GM19468 (cell line): ENCODE measurements at regions not wholly inside any gene's neighbourhood (a gene's known extent, or its start where the extent isn't known, plus 50 kb on each side); places are given as distances from the start of the nearest gene placed in this dataset.
"Not testable (repeated sequence)": the region's sequence is repeated elsewhere in the genome, so short reads cannot be mapped to it uniquely, and the experiment has no call there.

Source experiments
- ATAC-seq: cut with Tn5 transposase; IDR thresholded peaks from one replicate; pipeline ENCODE4 v1.9.1; 2021; ENCODE audit warnings: mild to moderate bottlenecking, moderate library complexity, moderate number of reproducible peaks; ENCODE audit not compliant: unreplicated experiment; ENCODE audit errors: extremely low read depth

GRCh38 chr2:16091576-16092282, 151.4 kb downstream of the MYCN start:
- no peak for ATAC-seq

GRCh38 chr2:16090650-16091575, 150.6 kb downstream of the MYCN start:
- ATAC-seq, result no peak

DNA sequence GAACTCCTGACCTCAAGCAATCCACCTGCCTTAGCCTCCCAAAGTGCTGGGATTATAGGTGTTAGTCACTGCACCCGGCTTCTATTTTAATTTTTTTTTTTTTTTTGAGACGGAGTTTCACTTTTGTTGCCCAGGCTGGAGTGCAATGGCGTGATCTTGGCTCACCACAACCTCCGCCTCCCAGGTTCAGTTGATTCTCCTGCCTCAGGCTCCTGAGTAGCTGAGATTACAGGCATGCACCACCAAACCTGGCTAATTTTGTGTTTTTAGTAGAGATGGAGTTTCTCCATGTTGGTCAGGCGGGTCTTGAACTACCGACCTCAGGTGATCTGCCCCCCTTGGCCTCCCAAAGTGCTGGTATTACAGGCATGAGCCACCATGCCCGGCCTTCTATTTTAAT, 149.1 kb downstream of the MYCN start:
- not testable (repeated sequence) for ATAC-seq

DNA sequence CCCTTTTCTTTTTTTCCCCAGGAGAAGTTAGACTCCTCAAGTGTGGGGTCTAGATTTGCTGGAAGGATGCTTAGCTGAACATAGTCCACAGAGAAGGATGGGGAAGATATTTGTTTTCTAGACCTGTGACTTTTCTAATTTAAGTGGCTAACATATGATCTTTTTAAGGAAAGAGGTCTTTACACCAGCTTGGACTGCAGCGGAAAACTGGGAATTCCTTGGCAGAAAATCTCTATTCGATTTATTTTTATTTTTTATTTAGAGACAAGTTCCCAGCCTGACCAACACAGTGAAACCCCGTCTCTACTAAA, 148.4 kb downstream of the MYCN start:
- no peak for ATAC-seq

DNA sequence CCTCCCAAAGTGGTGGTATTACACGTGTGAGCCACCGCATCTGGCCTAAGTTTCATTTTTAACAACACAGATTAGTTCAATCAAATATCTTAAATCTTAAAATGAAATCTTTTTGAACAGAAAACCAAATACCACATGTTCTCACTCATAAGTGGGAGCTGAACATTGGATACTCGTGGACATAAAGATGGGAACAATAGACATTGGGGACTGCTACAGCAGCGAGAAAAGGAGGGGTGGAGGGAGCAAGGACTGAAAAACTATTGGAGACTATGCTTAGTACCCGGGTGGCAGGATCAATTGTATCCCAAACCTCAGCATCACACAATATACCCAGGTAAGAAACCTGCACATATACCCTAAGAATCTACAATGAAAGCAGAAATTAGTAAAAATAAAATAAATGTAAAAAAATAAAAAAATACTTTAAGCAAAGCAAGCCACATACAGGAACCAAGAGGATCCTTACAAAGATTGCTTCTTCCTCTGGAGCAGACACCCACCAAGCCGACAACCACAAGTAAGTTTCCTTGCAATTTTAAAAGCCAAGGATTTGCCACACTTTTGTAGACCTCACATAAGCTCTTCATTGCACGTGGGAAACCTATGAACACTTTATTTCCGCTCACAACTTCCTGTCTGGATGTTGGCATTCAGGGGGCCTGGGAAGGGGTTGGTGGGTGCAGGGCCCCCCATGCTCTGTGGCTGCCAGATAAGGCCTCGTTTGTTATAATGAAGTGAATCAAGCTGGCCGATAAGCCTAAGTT, 147.9 kb downstream of the MYCN start:
- no peak for ATAC-seq

- ATAC-seq, result not testable (repeated sequence)
These were observed 145.8 kb downstream of the MYCN start for GRCh38 chr2:16086136-16086535.

DNA sequence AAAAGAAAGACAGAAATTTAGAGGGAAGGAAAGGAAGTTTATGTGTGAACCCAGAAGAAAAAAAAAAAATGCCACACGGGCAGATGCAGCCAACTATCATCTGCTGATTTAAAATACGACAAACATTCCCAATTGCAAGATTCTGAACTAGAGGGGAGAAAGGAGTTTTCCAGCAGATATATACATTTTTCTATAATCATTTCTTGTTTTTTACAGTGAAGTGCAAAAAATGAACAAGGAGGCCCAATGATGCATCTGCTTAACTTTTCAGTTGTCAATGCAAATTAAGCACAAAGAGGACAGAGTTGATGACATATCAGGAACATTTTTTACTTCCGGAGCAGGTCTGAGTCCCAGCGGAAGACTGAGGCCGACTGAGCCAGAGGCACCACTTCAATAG, 144.7 kb downstream of the MYCN start:
- ATAC-seq, result no peak

DNA sequence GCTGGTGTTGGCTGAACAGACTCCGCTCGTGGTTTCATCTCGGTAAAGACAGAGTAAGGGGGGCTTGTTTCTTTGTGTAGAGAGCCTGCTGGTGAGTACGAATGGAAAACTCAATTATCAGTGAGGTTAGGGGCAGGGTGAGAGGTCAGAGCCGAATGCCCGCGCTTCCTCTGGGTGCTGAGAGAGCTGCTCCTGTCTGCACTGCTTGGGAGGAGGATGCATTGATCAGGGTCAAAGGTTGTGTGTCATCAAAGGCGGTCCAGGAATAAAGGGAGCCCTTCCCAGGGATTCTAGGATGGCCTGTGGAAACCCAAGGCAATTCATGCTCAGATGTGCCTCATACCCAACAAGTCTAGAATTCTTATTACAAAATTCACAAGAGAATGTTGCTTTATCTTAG, 143.9 kb downstream of the MYCN start:
- no peak for ATAC-seq

GRCh38 chr2:16082276-16082675, 141.9 kb downstream of the MYCN start:
- no peak for ATAC-seq

DNA sequence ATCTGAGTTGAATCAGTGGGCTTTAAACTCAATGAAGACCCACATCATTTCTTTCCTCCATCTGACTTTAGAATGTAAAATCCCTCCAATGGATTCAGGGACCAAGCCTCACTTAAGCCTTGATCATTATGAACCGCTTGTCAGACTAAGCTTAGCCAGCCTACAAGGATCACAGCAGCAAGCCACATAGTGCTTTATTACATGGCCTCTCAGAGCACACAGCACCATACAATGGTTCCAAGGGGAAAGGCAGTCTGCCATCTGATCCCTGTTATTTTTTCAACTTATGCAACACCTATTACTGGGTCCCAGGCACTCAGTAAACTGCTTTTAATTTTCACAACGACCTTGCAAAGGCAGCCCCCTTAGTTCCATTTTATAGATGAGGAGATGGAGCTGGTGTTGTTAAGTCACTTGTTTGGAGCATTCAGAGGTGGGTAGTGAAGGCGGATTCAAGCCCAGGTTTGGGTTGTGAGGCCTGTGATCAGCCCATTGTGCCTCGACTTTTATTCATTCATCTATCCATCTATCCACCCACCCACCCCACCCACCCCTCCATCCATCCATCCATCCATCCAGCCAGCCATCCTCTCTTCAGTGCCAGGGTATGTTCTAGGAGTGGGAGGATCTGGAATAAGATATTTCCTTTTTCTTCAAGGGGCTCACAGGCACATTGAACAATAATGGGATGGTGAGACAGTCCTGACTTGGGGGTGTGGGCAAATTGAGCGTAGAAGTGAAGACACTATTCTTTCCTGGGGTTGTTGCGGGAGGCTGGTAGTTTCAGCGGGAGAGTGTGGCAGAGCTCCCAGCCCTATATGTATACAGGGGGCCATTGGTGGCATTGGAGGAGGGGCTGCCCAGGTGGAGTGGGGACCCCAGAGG, 141.2 kb downstream of the MYCN start:
- ATAC-seq, result no peak

- no peak for ATAC-seq
These were observed 140.2 kb downstream of the MYCN start for GRCh38 chr2:16080516-16080915.

DNA sequence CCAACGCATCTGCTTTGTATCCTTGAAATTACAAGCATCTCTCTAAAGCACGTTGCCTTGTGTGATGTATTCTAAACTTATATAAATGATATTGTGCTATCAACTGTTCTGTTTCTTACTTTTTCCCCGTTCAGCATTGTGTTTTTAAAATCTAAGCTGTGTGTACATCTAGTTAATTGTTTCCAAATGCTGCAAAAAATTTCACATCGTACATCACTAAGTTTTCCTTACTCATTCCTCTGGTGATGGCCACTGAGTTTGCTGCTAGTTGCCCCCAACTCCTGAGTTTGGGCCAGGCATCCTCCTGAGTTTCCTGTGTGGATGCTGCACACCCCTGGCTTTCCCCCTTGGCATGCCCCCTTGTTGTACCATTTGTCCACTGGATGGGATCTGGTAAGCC, 139.7 kb downstream of the MYCN start:
- ATAC-seq, result no peak

DNA sequence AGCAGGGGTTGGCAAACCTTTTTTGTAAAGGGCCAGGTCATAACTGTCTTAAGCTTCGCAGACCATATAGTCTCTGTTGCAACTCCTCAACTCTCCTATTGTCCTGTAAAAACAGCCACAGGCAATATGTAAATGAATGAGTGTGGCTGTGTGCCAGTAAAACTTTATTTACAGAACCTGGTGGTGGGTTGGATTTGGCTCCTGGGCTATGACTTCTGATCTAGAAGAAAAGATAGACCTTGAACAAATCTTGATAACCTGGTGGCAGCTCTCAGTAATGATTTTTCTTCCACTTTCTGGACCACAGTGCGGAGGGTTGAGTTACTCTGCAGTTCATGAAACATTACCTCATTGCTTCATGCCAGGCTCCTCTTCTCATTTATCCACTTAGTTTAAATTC, 139.3 kb downstream of the MYCN start:
- no peak for ATAC-seq

DNA sequence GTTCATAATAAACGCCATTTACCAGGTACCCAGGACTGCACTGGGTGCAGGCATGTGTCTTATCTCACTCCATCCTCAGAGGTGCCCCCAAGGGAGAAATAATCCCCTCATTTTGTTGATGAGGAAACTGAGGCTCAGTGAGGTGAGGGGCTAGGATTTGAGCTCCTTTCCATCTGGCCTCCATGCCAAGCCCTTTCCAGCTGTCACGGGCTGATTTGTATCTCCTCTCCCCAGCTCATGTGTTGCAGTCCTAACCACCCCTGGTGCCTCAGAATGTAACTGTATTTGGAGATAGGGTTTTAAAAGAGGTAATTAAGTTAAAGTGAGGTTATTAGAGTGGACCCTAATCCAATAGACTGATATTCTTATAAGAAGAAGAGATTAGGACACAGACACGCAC, 137.3 kb downstream of the MYCN start:
- ATAC-seq, result no peak

DNA sequence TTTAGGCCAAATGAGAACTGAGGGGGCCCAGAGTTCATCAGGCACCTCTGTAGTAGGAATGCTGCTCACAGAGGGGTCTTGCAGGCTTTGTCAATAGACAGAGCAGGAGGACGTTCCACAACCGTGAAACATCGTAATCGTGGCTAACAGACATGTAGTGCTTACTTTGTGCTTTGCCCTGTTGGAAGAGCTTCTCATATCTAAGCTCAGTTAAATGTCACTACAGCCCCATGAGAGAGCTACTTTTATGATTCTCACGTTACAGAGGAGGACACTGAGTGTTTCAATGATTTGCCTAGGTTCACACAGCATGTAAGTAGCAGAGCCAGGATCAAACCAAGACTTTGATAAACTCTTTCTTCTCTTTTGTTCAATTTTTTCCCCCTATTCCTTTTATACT, 136.6 kb downstream of the MYCN start:
- ATAC-seq, result no peak

DNA sequence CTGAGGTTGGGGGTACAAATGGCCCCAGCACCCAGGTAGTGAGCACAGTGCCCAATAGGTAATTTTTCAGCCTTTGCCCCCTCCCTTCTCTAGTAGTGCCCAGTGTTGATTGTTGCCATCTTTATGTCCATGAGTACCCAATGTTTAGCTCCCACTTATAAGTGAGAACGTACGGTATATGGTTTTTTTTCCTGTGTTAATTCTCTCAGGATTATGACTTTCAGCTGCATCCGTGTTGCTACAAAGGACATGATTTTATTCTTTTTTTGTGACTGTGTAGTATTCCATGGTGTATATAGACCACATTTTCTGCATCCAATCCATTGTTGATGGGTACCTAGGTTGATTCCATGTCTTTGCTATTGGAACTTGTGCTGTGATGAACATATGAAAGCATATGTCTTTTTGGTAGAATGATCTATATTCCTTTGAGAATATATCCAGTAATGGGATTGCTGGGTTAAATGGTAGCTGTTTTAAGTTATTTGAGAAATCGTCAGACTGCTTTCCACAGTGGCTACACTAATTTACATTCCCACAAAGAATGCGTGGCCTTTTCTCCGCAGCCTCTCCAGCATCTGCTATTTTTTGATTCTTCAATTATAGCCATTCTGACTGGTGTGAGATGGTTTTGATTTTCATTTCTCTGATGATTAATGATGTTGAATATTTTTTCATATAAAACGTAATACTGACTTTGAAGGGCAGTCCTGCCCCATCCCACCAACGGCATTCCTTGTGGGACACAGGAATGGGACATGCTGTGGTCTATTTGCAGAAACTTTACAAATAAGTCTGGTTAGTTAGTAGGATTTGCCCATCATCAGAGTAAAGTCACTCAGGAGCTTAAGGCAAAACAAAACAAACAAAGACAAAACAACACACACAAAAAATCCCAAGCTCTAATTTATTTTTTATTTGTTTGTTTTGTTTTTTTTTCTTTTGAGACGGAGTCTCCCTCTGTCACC, 135.0 kb downstream of the MYCN start:
- no peak for ATAC-seq

DNA sequence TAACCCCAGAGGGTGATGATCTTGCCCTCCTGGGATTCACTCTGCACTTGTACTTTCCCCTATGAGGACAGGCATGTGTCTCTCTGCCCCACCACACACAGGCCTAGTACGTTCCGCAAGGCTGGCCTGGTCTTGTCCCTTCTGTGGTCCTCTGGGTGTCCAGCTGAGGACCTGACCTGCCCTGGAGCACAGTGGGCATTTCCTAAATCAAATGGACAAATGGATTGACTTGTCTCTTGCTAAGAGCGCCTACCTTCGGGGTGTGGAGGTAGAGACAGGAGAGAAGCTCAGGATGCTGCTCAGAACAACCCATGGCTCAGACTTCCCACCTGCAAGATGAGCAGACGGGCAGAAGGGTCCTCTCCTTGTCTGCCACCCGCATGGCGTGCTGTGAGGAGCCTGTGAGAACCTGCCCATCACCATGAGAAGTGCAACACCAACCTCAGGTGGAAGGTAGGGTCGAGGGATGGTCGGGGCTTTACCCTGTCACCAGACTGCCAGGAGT, 133.6 kb downstream of the MYCN start:
- ATAC-seq, result no peak

- ATAC-seq, result no peak
These were observed 133.1 kb downstream of the MYCN start for GRCh38 chr2:16073471-16073870.
